ENCODE measurements at regions not wholly inside any gene's neighbourhood (a gene's known extent, or its start where the extent isn't known, plus 50 kb on each side); places are given as distances from the start of the nearest gene placed in this dataset.

DNA sequence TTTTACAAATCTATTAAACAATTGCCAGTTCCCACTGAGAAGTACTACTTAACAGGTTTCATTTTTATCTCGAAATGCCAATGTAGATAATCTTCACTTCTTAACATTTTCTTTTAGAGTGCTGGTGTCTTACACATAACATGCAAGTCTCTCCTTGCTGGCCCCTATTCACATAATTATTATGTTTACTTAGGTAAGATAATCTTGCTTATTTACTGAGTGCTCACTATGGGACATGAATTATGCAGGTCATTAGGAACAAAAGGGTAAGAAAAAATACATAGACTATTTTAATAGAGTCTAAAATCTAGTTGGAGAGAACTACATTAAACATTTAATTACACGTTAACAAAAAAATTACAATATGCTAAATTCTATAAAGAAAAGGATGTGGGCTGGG is 328.4 kb downstream of the PRR16 start:
- TF ChIP-seq CTCF (IDR thresholded peaks at IDR 0.05) (no peak), POLR2A (IDR thresholded peaks at IDR 0.05) (no peak), POLR2AphosphoS5 (IDR thresholded peaks at IDR 0.05) (no peak), EP300 (IDR thresholded peaks at IDR 0.05) (no peak)

Measured in sigmoid colon (tissue), 4 donors.